Effector memory CD8-positive, alpha-beta T cell (primary cell): ENCODE measurements at regions not wholly inside any gene's neighbourhood (a gene's known extent, or its start where the extent isn't known, plus 50 kb on each side); places are given as distances from the start of the nearest gene placed in this dataset.

Experiments
- ATAC-seq: fragments of 150-1000 bp; cut with Tn5 transposase; replicated peaks from 2 replicates; pipeline ENCODE4 v1.10.0; 2021; ENCODE audit warnings: mild to moderate bottlenecking, moderate library complexity
- DNase-seq, 3 experiments: peaks; one replicate each; pipeline ENCODE4 v3.0.0; 2021
- H3K27ac Mint-ChIP-seq, 2 donors: one replicate each; pipeline ENCODE4 v1.8.0; 2022; ENCODE audit warnings: mild to moderate bottlenecking in 2 of 2, mixed read lengths in 2 of 2, moderate library complexity in 2 of 2
- H3K27me3 Mint-ChIP-seq, 2 donors: one replicate each; pipeline ENCODE4 v1.8.0; 2022; ENCODE audit warnings: mixed read lengths in 2 of 2
- H3K36me3 Mint-ChIP-seq: one replicate; pipeline ENCODE4 v1.8.0; 2022; ENCODE audit warnings: mild to moderate bottlenecking, moderate library complexity, mixed read lengths; ENCODE audit not compliant: insufficient read depth
- H3K4me1 Mint-ChIP-seq, 2 donors: one replicate each; pipeline ENCODE4 v1.8.0; 2022; ENCODE audit warnings: low read depth in 2 of 2, mixed read lengths in 2 of 2
- H3K4me3 Mint-ChIP-seq, 2 donors: one replicate each; pipeline ENCODE4 v1.8.0; 2022; ENCODE audit warnings: mild to moderate bottlenecking in 2 of 2, mixed read lengths in 2 of 2, moderate library complexity in 2 of 2
- H3K9me3 Mint-ChIP-seq, 2 donors: one replicate each; pipeline ENCODE4 v1.8.0; 2022; ENCODE audit warnings: mixed read lengths in 2 of 2

DNA sequence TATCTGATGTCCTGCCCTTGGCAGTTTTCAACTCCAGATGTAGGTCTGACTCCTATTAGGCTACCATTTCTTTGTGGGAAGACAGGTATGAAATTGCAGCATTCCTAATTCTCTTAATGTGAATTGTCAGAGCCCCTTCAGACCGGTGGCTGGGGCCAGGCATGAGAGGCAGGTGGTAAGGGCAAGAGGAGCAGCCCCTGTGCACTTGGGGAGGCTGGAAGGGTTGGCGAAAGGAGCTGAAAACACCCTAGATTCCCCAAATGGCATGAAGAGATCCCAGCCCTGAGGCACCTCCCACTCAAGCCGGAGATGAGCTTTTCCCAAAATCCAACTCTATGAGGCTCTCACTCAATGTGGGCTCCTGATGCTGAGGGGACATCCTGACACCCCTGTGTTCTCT, 453.2 kb downstream of the NR2F2 start:
- peaks cover 0 to 20% of the 10 kb centered on the region in 2 donors for H3K9me3 Mint-ChIP-seq
- no peaks in the 10 kb centered on the region for H3K27me3 Mint-ChIP-seq
- ATAC-seq (no peak), DNase-seq (no peak)
- H3K4me1 Mint-ChIP-seq: no peaks in the 10 kb centered on the region
- H3K27ac Mint-ChIP-seq: no peak overlapping the region
- H3K36me3 Mint-ChIP-seq: no peaks in the 10 kb centered on the region
- no peak overlapping the region for H3K4me3 Mint-ChIP-seq

DNA sequence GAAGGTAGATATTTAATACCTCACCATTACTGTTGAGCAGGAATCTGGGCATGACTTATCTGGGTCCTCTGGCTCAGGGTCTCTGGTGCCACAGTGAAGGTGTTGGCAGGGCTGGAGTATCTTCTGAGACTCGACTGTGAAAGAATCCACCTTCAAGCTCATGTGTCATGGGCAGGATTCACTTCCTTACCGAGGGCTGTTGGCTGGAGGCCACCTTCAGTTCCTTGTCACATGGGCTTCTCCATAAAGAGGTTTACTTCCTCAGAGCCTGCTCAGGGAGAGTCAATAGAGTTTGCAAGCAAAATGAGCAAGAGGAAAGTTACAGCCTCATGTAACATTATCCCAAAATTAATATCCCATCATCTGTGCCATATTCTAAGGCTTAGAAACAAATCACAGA, 459.5 kb downstream of the NR2F2 start:
- Mint-ChIP-seq H3K27me3 (no peaks in the 10 kb centered on the region), H3K4me3 (no peak overlapping the region), H3K36me3 (peaks cover 3% of the 10 kb centered on the region), H3K9me3 (peaks cover 0 to 4% of the 10 kb centered on the region in 2 donors), H3K4me1 (no peaks in the 10 kb centered on the region), H3K27ac (no peak overlapping the region)
- ATAC-seq (no peak), DNase-seq (no peak)

DNA sequence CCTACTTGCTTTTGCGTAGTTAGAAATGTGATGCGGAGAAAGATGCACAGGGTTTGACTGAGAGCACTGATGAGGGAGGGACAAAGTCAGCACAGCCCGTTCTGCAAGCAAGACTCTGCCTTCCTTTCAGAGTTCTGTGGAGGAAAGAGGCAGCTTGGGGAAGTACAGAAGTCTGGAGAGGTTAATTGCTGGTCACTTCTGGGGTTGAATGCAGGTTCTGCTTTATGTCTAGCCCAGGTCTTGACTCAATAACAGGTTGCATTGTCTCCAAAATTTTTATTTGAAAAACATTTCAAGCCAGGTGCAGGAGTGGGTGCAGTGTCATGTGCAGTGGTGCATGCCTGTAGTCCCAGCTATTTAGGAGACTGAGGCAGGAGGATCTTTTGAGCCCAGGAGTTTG, 461.7 kb downstream of the NR2F2 start:
- no peak overlapping the region for H3K4me3 Mint-ChIP-seq
- no peak for DNase-seq
- ATAC-seq: no peak
- H3K36me3 Mint-ChIP-seq: peaks cover 3% of the 10 kb centered on the region
- peaks cover 0 to 7% of the 10 kb centered on the region in 2 donors for H3K9me3 Mint-ChIP-seq
- no peaks in the 10 kb centered on the region for H3K4me1 Mint-ChIP-seq
- H3K27ac Mint-ChIP-seq: no peak overlapping the region
- no peaks in the 10 kb centered on the region for H3K27me3 Mint-ChIP-seq

DNA sequence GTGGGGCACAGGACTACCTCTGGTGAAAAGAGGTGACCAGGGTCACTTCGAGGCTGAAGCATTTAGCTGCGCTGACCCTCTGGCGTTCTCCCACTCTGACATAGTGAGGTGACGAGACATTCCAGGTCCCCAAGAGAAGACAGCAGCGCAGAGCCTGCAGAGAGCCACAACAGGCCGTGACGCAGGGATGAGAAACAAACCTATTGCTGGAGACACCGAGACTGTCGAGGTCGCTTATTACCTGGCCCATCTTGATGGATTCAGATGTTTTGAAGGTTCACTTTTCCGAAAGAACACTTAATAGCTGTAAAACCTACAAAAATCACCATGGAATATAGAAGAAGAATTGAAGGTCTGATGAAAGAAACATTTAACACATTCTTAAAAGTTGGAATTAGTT, 466.3 kb downstream of the NR2F2 start:
- Mint-ChIP-seq H3K27ac (no peak overlapping the region), H3K4me1 (no peaks in the 10 kb centered on the region), H3K27me3 (no peaks in the 10 kb centered on the region), H3K9me3 (peaks cover 4 to 12% of the 10 kb centered on the region in 2 donors), H3K36me3 (no peaks in the 10 kb centered on the region), H3K4me3 (no peak overlapping the region)
- ATAC-seq (no peak), DNase-seq (no peak)

DNA sequence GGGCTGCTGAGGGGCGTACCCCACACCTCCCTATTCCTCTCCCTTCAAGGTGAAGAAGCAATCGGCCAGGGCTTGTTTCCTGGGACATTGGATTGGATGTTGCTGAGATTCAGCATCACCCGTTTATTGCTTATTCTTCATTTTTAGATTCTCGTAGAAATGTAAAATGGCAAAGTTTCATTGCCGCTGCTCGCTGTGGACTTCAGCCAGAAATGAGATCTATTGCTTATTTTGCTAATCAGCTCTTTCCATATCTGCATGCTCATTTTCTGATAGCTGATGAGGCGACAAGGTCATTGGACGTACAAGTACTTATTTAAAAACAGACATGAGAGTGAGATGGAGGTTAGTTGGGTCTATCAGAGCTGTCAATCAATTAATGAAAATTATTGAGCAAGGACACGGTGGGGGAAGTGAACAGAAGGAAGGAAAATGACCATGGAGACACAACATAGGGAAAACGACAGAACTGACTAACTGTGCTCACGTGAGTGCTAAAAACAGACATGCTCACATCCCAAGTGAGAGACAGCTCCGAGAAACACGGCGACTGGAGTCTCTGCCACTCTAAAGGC, 471.2 kb downstream of the NR2F2 start:
- H3K4me3 Mint-ChIP-seq: no peak overlapping the region
- no peak overlapping the region for H3K27ac Mint-ChIP-seq
- DNase-seq (no peak), ATAC-seq (no peak)
- no peaks in the 10 kb centered on the region for H3K27me3 Mint-ChIP-seq
- peaks cover 4 to 13% of the 10 kb centered on the region in 2 donors for H3K9me3 Mint-ChIP-seq
- no peaks in the 10 kb centered on the region for H3K36me3 Mint-ChIP-seq
- no peaks in the 10 kb centered on the region for H3K4me1 Mint-ChIP-seq

DNA sequence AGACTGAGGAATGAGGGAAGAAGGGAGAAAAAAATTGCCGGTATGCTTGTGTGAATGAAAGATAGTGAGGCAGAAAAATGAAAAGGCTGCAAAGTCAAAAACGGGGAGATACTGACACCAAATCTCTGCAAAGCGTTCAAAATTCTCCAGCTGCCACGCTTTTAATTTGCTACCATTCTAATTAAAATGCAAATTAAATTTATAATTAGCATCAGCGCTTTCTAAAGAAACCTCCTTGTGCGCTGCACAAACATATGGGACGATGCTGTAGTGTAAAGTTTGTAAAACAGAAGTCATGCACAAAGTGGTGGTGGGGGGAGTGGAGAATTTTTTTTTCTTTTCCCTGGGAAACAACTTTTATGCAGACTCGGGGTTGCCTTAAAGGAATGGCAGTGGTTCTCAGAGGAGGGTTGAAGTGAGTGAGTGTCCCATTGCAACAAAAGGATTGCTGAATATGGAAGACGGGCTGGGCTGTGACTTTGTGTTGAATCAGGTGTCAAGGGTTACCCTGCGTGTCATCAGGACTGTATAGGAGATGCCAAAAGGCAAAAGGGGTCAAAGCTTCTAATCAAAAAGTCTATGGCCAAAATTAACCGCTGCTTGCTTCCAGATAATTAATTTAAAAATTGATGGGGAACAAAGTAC, 472.2 kb downstream of the NR2F2 start:
- Mint-ChIP-seq H3K4me1 (no peaks in the 10 kb centered on the region), H3K9me3 (peaks cover 7 to 20% of the 10 kb centered on the region in 2 donors), H3K4me3 (no peak overlapping the region), H3K36me3 (no peaks in the 10 kb centered on the region), H3K27me3 (no peaks in the 10 kb centered on the region), H3K27ac (no peak overlapping the region)
- no peak for ATAC-seq
- no peak for DNase-seq

DNA sequence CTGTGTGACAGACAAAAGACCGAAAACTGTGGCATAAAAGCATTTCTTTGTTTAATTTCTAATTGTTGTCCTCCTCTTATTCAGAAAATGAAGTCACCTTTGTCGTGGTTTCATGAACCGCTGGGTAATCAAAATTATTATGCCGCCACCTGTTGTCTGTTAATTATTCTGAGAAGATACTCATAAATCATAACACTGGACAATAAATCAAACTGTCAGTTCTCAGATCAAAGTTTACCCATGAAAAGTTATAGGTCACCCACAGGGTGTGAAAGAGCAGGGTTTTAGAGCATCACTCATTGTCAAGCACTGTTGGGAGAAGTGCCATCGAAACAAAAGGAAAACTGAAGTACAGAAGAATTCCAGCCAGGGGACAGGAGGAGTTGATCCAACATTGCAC, 474.3 kb downstream of the NR2F2 start:
- Mint-ChIP-seq H3K4me1 (no peaks in the 10 kb centered on the region), H3K4me3 (no peak overlapping the region), H3K27ac (no peak overlapping the region), H3K36me3 (no peaks in the 10 kb centered on the region), H3K27me3 (no peaks in the 10 kb centered on the region), H3K9me3 (peaks cover 3 to 20% of the 10 kb centered on the region in 2 donors)
- no peak for DNase-seq
- ATAC-seq: no peak

DNA sequence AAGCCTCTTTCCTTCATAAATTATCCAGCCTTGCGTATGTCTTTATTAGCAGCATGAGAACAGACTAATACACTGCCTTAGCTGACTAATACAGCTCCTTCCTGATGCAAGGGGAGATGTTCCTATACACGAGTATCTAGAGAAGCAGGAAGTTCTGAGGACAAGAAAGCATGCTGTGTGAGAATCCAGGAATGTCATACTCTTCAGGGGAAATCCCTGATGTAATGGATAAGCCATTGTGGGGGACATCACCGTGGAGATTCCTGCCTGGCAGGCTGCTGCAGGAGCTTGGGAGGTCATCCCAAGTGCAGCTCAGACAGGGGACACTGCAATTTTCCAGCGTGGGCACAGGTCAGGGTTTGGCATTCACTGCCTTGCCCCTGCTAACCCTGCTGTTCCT, 476.9 kb downstream of the NR2F2 start:
- no peak for ATAC-seq
- H3K27me3 Mint-ChIP-seq: no peaks in the 10 kb centered on the region
- H3K36me3 Mint-ChIP-seq: no peaks in the 10 kb centered on the region
- no peak overlapping the region for H3K27ac Mint-ChIP-seq
- no peak for DNase-seq
- no peaks in the 10 kb centered on the region for H3K4me1 Mint-ChIP-seq
- H3K4me3 Mint-ChIP-seq: no peak overlapping the region
- peaks cover 3 to 10% of the 10 kb centered on the region in 2 donors for H3K9me3 Mint-ChIP-seq

DNA sequence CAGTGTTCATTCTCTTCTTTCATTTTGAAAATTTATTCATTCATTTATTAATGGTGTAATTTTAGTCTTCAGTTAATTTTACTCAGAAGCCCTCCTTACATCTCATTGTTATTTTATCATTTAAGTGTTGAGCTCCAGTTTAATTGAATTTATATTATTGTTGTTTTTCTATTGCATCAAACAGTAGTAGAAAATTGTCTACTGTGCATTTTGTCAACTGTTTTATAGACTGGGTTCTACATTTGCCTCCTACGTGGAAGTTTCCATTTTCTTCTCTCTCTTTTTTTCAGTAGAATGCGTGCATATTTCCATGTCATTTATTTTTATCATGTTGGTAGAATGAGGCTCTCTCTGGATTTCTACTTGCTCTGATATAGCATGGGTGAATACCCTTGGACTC, 487.4 kb downstream of the NR2F2 start:
- Mint-ChIP-seq H3K27me3 (peaks cover 0 to 6% of the 10 kb centered on the region in 2 donors), H3K9me3 (peaks cover 0 to 7% of the 10 kb centered on the region in 2 donors), H3K4me3 (no peak overlapping the region), H3K4me1 (no peaks in the 10 kb centered on the region), H3K27ac (no peak overlapping the region), H3K36me3 (no peaks in the 10 kb centered on the region)
- DNase-seq: no peak
- ATAC-seq: no peak

DNA sequence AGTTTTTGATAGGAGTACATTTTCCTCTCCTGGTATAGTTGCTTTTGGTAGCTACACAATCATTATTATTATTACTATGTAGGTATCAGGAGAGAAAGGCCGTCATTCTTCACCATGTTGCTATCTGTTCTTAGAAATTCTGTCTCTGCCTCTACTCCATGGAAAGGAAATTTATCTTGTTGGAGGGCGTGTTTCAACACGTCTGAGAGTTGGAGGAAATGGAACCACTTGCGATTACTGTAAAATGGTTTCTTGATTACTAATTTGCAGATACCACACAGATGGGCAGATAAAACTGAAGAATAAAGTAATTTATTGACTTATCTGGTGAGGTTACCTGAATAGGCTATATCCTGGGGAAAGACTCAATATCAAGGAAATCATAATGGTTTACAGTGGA, 488.4 kb downstream of the NR2F2 start:
- Mint-ChIP-seq H3K9me3 (peaks cover 0 to 7% of the 10 kb centered on the region in 2 donors), H3K27ac (no peak overlapping the region), H3K4me3 (no peak overlapping the region), H3K36me3 (no peaks in the 10 kb centered on the region), H3K27me3 (peaks cover 0 to 6% of the 10 kb centered on the region in 2 donors), H3K4me1 (no peaks in the 10 kb centered on the region)
- DNase-seq (no peak), ATAC-seq (no peak)

DNA sequence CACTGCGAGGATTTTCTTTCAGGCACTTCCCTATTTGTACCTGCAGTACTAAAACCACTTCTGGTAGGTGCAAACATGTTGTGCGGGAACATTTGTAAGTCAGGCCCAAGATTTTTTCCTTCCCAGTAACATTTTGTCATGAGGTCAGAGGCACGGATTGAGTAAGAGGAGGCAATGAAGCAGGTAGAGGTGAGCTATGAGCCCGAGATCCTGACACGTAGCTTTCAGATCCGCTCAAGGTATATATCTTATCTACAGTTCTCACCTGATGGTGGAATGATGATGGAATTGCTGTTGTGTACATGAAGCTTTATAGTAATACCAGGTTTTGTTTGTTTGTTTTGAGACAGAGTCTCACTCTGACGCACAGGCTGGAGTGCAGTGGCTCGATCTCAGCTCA, 497.5 kb downstream of the NR2F2 start:
- no peak for ATAC-seq
- Mint-ChIP-seq H3K4me1 (no peaks in the 10 kb centered on the region), H3K27me3 (no peaks in the 10 kb centered on the region), H3K9me3 (peaks cover 0 to 4% of the 10 kb centered on the region in 2 donors), H3K4me3 (no peak overlapping the region), H3K36me3 (no peaks in the 10 kb centered on the region), H3K27ac (no peak overlapping the region)
- no peak for DNase-seq

DNA sequence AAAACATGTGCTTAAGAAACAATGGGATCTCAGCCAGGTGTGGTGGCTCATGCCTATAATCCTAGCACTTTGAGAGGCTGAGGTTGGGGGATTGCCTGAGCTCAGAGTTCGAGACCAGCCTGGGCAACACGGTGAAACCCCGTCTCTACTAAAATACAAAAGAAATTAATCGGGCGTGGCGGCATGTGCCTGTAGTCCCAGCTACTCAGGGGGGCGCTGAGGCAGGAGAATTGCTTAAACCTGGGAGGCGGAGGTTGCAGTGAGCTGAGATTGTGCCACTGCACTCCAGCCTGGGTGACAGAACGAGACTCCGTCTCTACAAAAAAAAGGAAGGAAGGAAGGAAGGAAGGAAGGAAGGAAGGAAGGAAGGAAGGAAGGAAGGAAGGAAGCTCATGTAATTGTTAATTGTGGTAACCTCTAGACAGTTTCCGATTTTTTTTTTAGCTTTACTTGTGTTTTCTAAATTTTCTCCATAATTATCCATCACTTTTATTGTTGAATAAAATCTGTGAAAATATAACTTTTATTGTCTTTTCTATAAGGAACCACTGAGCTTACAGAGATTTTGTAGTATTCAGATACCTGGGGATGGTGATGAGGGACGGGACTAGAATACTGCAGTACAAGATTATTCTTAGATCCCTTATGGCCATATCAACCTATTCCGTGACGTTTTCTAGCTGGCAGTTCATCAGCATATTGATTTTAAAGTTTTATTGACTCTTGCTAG, 506.9 kb downstream of the NR2F2 start:
- ATAC-seq: no peak
- H3K4me1 Mint-ChIP-seq: no peaks in the 10 kb centered on the region

DNA sequence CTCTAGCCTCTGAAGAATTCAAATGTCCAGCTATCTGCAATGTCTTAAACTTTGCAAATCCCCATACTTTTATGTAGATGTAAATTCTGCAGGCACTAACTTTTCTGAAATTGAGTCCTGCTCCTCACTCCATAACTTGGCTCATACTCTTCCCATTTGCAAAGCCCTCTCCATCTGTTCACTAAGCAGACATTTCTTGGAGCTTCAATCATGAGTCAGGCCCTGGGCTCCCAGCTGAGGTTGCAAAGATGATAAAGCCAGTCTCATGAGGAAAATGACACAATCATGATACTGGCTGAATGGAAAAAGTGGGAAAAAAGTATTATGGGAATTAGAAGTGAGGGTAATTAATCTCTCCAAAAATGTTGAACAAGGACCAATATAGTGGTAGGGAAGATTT, 507.6 kb downstream of the NR2F2 start:
- Mint-ChIP-seq H3K4me3 (no peak overlapping the region), H3K36me3 (no peaks in the 10 kb centered on the region), H3K27me3 (no peaks in the 10 kb centered on the region), H3K4me1 (no peaks in the 10 kb centered on the region), H3K9me3 (peaks cover 14 to 24% of the 10 kb centered on the region in 2 donors), H3K27ac (no peak overlapping the region)
- ATAC-seq (no peak), DNase-seq (no peak)

More for the DNA sequence above, 506.9 kb downstream of the NR2F2 start:
- no peak overlapping the region for H3K4me3 Mint-ChIP-seq
- no peaks in the 10 kb centered on the region for H3K27me3 Mint-ChIP-seq
- no peak for DNase-seq
- H3K36me3 Mint-ChIP-seq: no peaks in the 10 kb centered on the region
- H3K9me3 Mint-ChIP-seq: peaks cover 12 to 21% of the 10 kb centered on the region in 2 donors
- H3K27ac Mint-ChIP-seq: no peak overlapping the region

DNA sequence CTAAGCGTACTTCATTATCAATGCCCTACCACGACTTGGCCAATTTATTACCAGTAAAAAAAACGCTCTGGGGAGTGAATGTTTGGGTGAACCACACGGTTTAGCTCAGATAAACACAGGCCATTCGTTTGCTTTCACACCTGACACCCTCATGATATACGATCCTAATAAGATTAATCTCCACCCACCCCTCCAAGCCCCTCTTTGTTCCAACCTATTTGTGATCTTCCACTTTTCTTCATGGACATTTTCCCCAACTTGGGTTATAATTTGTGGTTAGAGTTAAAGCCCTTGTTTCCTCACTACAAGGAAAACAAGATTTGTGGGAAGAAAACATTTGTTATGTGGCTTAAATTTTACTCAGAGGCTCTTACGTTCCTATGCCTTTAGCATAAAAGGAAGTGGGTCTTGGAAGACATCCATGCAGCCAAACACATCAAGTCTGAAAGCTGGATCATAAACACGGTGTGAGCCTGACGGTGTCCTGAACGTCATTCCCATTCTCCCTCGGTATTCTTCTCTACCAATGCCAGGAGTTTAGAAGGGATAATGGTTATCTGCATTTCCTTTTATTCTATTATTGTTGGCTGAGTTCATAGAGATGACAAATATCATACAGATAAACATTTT, 518.9 kb downstream of the NR2F2 start:
- H3K4me3 Mint-ChIP-seq: no peak overlapping the region
- H3K9me3 Mint-ChIP-seq: peaks cover 11 to 28% of the 10 kb centered on the region in 2 donors
- H3K4me1 Mint-ChIP-seq: no peaks in the 10 kb centered on the region
- H3K27me3 Mint-ChIP-seq: peaks cover 0 to 6% of the 10 kb centered on the region in 2 donors
- H3K36me3 Mint-ChIP-seq: no peaks in the 10 kb centered on the region
- H3K27ac Mint-ChIP-seq: no peak overlapping the region
- no peak for DNase-seq
- no peak for ATAC-seq
